NCI-H526 treated with DMSO at 0.1 percent for 48 hours (cell line): ENCODE measurements at regions not wholly inside any gene's neighbourhood (a gene's known extent, or its start where the extent isn't known, plus 50 kb on each side); places are given as distances from the start of the nearest gene placed in this dataset.

Experiments
- DNase-seq: peaks from one replicate; lab custom pipeline; 2025; lab: John Stamatoyannopoulos, UW

- DNase-seq = no peak
Measured at GRCh38 chr2:239569401-239570090, 168.7 kb upstream of the HDAC4 start.

GRCh38 chr2:239568601-239569000 is 167.8 kb upstream of the HDAC4 start:
- no peak for DNase-seq

- DNase-seq = no peak
Measured at GRCh38 chr2:239567786-239568185, 167.0 kb upstream of the HDAC4 start.

GRCh38 chr2:239566995-239567568 is 166.3 kb upstream of the HDAC4 start:
- no peak for DNase-seq

- no peak for DNase-seq
Measured at GRCh38 chr2:239566162-239566994, 165.6 kb upstream of the HDAC4 start.

- DNase-seq = no peak
Measured at GRCh38 chr2:239564587-239564986, 163.8 kb upstream of the HDAC4 start.

GRCh38 chr2:239563561-239563960 is 162.7 kb upstream of the HDAC4 start:
- DNase-seq = no peak

GRCh38 chr2:239561446-239562001 is 160.7 kb upstream of the HDAC4 start:
- peak; percentile 76 for DNase-seq

GRCh38 chr2:239559417-239560261 is 158.8 kb upstream of the HDAC4 start:
- DNase-seq = no peak

GRCh38 chr2:239558661-239559060 is 157.8 kb upstream of the HDAC4 start:
- no peak for DNase-seq

GRCh38 chr2:239557516-239557915 is 156.7 kb upstream of the HDAC4 start:
- DNase-seq = peak; percentile 36

GRCh38 chr2:239555571-239555905 is 154.7 kb upstream of the HDAC4 start:
- DNase-seq = no peak

- no peak for DNase-seq
Measured at GRCh38 chr2:239554766-239555570, 154.1 kb upstream of the HDAC4 start.

GRCh38 chr2:239553376-239554000 is 152.7 kb upstream of the HDAC4 start:
- DNase-seq = no peak

- no peak for DNase-seq
Measured at GRCh38 chr2:239552213-239552926, 151.6 kb upstream of the HDAC4 start.

- DNase-seq = no peak
Measured at GRCh38 chr2:239551206-239551605, 150.4 kb upstream of the HDAC4 start.

GRCh38 chr2:239550357-239550756 is 149.5 kb upstream of the HDAC4 start:
- DNase-seq = no peak

- no peak for DNase-seq
Measured at GRCh38 chr2:239549711-239550255, 149.0 kb upstream of the HDAC4 start.

GRCh38 chr2:239548965-239549595 is 148.3 kb upstream of the HDAC4 start:
- DNase-seq = no peak
